ENCODE measurements at regions not wholly inside any gene's neighbourhood (a gene's known extent, or its start where the extent isn't known, plus 50 kb on each side); places are given as distances from the start of the nearest gene placed in this dataset.

- TF ChIP-seq CTCF (IDR thresholded peaks at IDR 0.05): no peak
- no peak for TF ChIP-seq POLR2A (IDR thresholded peaks at IDR 0.05)
Observed at GRCh38 chr13:65508338-65508737, 1721.8 kb downstream of the PCDH9 start.
